Lung (tissue), 11 donors: ENCODE measurements at regions not wholly inside any gene's neighbourhood (a gene's known extent, or its start where the extent isn't known, plus 50 kb on each side); places are given as distances from the start of the nearest gene placed in this dataset.

Source experiments
- ATAC-seq: fragments of 200-7000 bp; cut with Tn5 transposase; one replicate; pipeline ENCODE4 v1.9.1; 2020; ENCODE audit warnings: moderate number of reproducible peaks; ENCODE audit not compliant: insufficient read depth, low FRiP score
- DNase-seq, 3 donors: peaks; one replicate each; pipeline ENCODE4 v3.0.0-alpha.2; 2013 to 2017
- H3K27ac ChIP-seq, 2 donors: one replicate each; pipeline ENCODE4 v1.5.1; 2013; ENCODE audit warnings: mild to moderate bottlenecking in 2 of 2, moderate library complexity in 2 of 2, control low read depth in 1 of 2, inconsistent platforms in 1 of 2, low read depth in 1 of 2, low read length in 1 of 2
- H3K27me3 ChIP-seq, 3 donors: one replicate each; pipeline ENCODE4 v1.5.1; 2013; ENCODE audit warnings: low read length in 2 of 3; ENCODE audit not compliant: control insufficient read depth in 3 of 3, insufficient read depth in 3 of 3
- H3K36me3 ChIP-seq, 4 donors: one replicate each; pipeline ENCODE4 v1.5.1; 2013; ENCODE audit warnings: low read length in 4 of 4, mild to moderate bottlenecking in 1 of 4, moderate library complexity in 1 of 4; ENCODE audit not compliant: control insufficient read depth in 4 of 4, insufficient read depth in 4 of 4
- H3K4me1 ChIP-seq, 5 donors: one replicate each; pipeline ENCODE4 v1.5.1; 2013; ENCODE audit warnings: low read length in 5 of 5, mild to moderate bottlenecking in 2 of 5, moderate library complexity in 1 of 5; ENCODE audit not compliant: control insufficient read depth in 5 of 5, insufficient read depth in 5 of 5
- H3K4me3 ChIP-seq: one replicate; pipeline ENCODE4 v1.5.1; 2013; ENCODE audit warnings: mild to moderate bottlenecking, control low read depth, moderate library complexity
- H3K9ac ChIP-seq, 2 donors: one replicate each; pipeline ENCODE4 v1.5.1; 2013; ENCODE audit warnings: low read length in 2 of 2, control low read depth in 1 of 2; ENCODE audit not compliant: insufficient read depth in 1 of 2
- H3K9me3 ChIP-seq, 4 donors: one replicate each; pipeline ENCODE4 v1.5.1; 2013; ENCODE audit warnings: low read length in 3 of 4, mild to moderate bottlenecking in 1 of 4, moderate library complexity in 1 of 4; ENCODE audit not compliant: control insufficient read depth in 4 of 4, insufficient read depth in 3 of 4
- CTCF ChIP-seq: IDR thresholded peaks from 2 replicates; pipeline ENCODE4 v1.5.1; 2012; ENCODE audit warnings: mild to moderate bottlenecking; ENCODE audit errors: control extremely low read depth, extremely low read depth
- WGBS, 2 donors: extraction: QIAGEN DNeasy Blood & Tissue Kit; methylation state at CpG; one replicate each; pipeline ENCODE4 v1.1.7; 2013; 5-methylcytosine and 5-hydroxymethylcytosine counted together
- donor health status: control.
- donor health status: control.
- donor health status: Bipolar disorder and iron deficiency.
- donor health status: healthy.
- donor health status: DM: yes; HTN: yes; CAD: no.

GRCh38 chr15:46556559-46557379 lies 921.9 kb downstream of the SQOR start:
- H3K9me3 ChIP-seq = no peaks in the 10 kb centered on the region
- peaks cover 0 to 6% (median 0%) of the 10 kb centered on the region in 5 donors for H3K4me1 ChIP-seq
- ATAC-seq = no peak
- no peak overlapping the region for H3K9ac ChIP-seq
- H3K36me3 ChIP-seq = no peaks in the 10 kb centered on the region
- DNase-seq = no peak
- no peak for TF ChIP-seq CTCF
- no peaks in the 10 kb centered on the region for H3K27me3 ChIP-seq
- no peak overlapping the region for H3K27ac ChIP-seq
- H3K4me3 ChIP-seq = no peak overlapping the region
- WGBS, 2 donors = 76 to 89% methylated on average over 5 of the region's 5 CpGs

DNA sequence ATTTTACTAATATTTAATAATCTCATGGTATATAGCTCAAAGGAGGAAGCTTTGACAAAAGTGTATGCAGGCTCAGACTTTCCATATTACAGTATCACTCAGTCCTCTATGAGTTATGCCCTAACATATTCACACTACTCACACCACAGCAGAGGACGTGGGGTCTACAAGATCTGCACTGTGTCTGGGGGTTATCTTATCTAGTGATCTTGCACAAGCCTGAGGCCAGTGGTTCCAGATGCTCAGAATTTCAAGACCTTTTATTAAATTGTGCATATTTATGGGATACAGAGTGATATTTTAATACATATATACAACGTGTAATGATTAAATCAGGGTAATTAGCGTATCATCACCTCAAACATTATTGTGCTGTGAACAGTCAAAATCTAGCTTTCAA lies 933.1 kb downstream of the SQOR start:
- Histone ChIP-seq H3K9ac (no peak overlapping the region), H3K27me3 (no peaks in the 10 kb centered on the region), H3K9me3 (peaks cover 0 to 3% (median 0%) of the 10 kb centered on the region in 4 donors), H3K27ac (no peak overlapping the region), H3K4me3 (no peak overlapping the region), H3K4me1 (no peaks in the 10 kb centered on the region), H3K36me3 (no peaks in the 10 kb centered on the region)
- TF ChIP-seq CTCF = no peak
- ATAC-seq (no peak), DNase-seq (no peak)
- WGBS, 2 donors = 79 to 82% methylated on average over 3 of the region's 3 CpGs

DNA sequence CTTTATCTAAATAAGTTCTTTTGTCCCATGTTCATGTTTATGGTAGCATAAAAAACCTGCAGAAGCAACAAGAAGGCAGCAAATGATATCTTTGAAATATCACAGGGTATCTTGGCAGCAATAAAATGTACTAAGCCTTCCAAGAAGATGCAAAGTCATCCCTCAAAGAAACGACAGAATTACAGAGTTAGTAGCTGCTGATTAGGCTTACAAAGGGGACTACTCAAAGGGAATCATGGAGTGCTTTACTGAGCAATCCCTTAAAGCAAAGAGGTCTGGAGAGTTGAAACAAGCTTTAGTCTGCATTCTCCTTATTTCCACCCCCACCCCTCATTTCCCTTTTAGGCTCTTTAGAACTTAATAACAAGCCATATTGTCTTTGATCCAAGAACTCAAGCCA lies 935.0 kb downstream of the SQOR start:
- Histone ChIP-seq H3K4me3 (no peak overlapping the region), H3K9me3 (peaks cover 0 to 3% (median 0%) of the 10 kb centered on the region in 4 donors), H3K4me1 (no peaks in the 10 kb centered on the region), H3K9ac (no peak overlapping the region), H3K27me3 (no peaks in the 10 kb centered on the region), H3K27ac (no peak overlapping the region), H3K36me3 (no peaks in the 10 kb centered on the region)
- no peak for TF ChIP-seq CTCF
- no peak for DNase-seq
- WGBS, 2 donors = 30 to 32% methylated on average over 1 of the region's 1 CpG
- ATAC-seq = no peak
